CD4-positive, alpha-beta T cell treated with Interleukin-15 for 1 hour (primary cell): ENCODE measurements at regions not wholly inside any gene's neighbourhood (a gene's known extent, or its start where the extent isn't known, plus 50 kb on each side); places are given as distances from the start of the nearest gene placed in this dataset.
"Not testable (repeated sequence)": the region's sequence is repeated elsewhere in the genome, so short reads cannot be mapped to it uniquely, and the experiment has no call there.

Experiments used
- DNase-seq: peaks from one replicate; pipeline ENCODE4 v3.0.0-alpha.2; 2020

DNA sequence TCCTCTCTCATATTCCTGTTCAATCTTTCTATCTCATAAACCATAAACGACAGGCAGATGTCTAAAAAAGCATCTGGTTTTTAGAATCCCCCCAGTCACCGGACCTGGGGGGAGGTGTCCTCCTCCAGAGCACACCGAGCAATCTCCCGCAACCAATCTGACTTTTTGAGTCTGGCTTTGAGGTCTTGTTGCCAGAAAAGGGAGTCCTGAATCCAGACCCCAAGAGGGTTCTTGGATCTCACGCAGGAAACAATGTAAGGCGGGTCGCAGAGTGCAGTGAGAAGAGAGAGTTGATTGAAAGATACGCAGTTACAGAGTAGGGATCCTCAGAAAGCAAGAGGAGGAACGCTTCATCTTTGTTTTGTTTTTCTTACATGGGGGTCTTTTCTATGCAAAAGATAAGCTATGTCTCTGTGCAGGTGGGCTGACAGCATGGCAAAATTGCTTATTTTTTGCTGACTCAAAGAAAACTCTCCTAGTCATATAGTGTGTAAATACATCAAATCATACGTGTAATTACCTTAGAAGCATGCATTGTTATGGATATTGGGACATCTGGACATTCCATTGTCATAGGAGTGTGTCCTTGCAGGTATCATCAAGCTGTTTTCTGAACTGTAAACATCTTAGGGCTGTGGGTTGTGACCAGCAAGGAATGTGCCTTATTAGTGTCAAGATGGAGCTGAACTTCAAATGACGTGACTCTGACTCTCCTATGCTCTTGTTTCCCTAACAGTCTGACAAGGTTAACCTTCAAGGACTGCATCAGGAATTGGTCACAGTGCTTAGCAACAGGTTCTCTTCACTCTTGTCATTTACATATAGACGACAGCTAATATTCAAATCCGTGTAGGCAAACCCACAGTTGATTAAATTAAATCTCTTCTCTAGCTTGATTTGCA lies 159.3 kb upstream of the DAPK1 start:
- no peak for DNase-seq

DNA sequence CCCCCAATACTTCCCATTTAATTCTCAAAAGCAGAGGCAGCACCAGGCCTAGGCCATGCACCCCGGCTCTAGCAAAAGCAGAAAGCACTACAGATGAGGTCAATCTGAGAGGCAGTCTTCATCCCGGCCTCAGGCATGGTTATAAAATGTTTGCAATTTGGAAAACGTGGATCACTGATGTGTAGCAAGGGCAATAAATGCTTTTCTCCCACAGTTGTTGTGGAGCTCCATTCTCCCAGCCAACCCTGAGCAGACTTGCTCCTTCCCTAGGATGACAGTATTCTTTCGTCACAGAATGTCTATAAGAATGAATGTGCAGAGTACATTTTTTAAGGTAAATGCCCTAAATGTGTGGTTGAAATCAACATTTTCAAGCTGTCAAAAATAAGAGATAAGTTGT lies 157.3 kb upstream of the DAPK1 start:
- no peak for DNase-seq

DNA sequence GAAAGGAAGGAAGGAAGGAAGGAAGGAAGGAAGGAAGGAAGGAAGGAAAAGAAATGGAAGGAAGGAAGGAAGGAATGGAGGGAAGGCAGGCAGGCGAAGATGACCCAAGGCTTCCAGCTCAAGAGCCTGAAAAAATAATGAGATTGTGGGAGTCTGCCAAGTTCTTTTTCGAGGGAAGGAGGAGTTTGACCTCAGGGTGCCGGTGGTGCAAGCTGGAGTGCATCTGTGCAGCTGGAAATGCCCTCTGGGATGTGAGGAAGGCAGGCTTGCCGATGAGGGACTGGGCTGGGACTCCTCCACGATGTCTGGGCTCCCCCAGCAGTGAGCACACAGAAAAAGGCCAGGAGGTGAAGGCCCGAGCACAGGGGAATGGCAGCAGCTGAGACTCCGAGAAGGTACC lies 154.9 kb upstream of the DAPK1 start:
- no peak for DNase-seq

DNA sequence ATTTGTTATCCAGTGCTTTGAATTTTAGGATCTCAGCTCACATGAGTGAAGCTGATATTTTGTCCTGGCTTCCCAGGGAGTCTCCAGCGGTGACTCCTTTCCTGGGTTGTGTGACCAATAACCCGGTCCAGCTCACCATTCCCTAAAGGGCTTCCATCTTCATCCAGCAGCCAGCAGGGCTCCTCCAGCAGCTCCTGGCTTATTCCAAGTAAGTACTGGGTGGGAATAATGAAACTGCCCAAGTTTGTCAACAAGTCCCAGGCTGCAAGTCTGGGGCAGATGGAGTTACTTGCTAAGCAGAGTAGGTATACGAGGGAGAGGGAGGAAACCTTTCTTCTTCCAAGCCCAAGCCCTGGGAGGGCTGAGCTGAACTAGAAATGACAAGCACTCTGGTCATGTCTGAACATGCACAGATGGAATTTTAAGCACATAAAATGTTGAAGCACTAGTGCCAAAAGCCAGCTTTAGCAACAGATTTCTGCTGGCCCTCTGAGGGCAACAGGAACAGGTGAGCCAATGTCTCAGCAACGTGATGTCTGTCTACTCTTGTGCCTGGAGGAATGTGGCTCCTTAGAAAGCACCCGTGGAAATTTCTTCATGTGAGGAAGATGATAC lies 153.7 kb upstream of the DAPK1 start:
- DNase-seq: no peak

DNA sequence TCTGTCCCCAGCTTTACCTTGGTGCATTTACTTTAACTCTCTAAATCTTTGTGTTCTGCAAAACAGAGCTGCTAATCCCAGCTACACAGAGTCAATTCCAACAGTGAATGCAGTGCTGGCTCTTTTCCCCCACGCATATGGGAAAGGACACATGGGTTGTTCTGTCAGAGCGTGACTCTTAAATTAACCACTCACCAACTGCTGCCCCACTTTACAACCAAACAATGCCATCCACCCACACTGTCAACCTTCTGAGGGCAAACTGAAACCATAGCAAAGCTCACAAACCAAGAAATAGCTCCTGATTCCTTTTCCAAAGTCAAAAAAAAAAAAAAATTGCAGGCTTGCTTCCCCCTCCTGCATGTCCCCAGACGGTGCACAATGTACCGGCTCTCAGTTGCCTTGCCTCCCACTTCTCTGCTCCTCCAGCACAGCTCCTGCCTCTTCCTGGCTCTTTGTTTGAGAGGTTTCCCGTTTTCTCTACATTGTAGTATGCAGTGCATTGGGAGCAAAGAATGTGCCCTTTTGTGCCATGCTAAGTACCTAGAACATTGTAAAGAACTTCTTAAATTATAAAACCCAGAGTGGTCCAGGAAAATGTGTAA lies 151.5 kb upstream of the DAPK1 start:
- no peak for DNase-seq

DNA sequence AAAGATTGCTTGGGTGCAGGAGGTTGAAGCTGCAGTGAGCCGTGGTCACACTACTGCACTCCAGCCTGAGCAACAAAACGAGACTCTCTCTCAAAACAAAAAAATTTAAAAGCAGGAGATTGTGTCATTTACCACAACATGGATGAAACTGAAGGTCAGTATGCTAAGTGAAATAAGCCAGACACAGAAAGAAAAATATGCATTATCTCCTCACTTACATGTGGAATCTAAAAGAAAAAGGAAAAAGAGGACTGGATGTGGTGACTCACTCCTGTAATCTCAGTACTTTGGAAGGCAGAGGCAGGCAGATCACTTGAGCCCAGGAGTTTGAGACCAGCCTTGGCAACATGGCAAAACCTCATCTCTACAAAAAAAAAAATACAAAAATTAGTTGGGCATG lies 146.8 kb upstream of the DAPK1 start:
- DNase-seq: no peak

DNA sequence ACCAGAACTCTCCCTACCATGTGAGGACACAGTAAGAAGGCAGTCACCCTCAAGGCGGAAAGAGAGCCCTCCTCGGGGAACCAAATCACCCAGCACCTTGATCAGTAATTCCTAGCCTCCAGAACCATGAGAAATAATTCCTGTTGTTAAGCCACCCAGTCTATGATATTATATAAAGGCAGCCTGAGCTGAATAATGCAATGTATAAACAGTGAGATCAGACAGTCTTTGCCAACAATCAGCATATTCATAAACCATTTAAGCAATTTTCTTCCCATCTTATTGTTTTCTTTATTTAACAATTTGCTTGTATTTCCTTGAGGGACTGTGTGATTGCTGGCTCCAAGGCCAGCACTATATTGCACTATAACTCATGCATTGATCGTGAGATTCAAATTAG lies 144.4 kb upstream of the DAPK1 start:
- DNase-seq: no peak

DNA sequence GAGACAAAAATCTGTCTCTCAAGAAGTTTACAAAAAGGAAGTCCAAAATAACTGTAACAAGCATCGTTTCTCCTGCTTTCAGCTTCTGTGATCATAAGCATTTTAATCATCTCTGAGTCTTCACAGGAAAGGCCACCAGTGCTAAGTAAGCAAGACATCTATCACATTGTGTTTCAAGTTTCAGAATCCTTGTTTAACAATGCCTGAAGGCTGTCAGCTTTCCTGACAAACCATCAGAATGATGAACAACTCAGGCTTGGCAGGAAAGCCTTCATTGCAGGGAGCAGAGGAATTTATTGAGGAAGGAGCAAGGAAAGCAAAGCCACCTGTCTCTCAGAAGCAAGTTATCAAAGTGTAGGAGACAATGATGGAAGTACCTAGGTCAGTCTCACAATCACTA lies 143.5 kb upstream of the DAPK1 start:
- DNase-seq: no peak

DNA sequence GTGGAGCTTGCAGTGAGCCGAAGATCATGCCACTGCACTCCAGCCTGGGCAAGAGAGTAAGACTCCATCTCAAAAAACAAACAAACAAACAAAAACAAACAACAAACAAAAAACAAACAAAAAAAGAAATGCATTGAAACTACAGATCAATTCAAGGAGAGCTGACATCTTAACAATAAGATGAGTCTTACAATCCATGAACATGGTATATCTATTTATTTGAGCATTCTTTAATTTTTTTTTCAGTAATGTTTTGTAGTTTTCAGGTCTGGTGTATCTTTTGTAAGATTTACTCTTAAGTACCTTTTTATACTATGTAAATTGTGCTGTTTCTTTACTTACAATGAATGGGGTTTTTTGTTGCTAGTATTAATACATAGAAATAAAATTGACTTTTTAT lies 140.1 kb upstream of the DAPK1 start:
- DNase-seq: no peak

DNA sequence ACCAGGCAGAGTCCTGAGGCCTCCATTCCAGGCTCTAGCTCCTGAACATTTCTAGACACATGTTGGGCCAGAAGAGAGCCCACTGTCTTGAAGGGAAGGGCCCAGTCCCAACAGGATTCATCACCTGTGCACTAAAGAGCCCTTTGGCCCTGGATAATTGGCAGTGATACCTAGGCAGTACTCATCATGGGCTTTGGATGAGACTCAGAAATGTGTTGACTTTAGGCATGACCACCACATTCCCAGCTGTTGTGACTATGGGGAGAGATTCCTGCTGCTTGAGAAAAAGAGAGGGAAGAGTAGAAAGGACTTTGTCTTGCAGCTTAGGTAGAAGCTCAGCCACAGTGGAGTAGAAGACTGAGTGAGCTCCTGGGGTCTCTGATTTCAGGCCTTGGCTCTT lies 138.4 kb upstream of the DAPK1 start:
- no peak for DNase-seq

DNA sequence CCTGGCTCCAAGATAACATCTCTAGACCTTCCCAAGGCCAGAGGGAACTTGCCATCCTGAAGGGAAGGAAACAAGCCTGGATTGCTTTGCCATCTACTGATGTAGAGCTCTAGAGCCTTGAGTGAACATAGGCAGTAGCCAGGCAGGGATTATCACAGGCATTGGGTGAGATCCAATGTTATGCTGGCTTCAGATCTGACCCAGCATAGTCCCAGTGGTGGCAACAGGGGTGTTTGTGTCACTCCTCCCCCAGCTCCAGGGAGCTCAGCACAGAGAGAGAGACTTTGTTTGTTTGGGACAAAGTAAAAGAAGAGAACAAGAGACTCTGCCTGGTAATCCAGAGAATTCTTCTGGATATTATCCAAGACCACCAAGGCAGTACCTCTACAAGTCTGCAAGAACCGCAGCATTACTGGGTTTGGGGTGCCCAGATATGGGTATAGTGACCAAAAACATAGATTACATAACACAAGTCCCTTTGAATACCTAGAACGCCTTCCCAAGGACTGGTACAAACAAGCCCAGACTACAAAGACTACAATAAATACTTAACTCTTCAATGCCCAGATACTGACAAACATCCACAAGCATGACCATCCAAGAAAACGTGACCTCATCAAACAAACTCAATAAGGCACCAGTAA lies 137.6 kb upstream of the DAPK1 start:
- DNase-seq: no peak

DNA sequence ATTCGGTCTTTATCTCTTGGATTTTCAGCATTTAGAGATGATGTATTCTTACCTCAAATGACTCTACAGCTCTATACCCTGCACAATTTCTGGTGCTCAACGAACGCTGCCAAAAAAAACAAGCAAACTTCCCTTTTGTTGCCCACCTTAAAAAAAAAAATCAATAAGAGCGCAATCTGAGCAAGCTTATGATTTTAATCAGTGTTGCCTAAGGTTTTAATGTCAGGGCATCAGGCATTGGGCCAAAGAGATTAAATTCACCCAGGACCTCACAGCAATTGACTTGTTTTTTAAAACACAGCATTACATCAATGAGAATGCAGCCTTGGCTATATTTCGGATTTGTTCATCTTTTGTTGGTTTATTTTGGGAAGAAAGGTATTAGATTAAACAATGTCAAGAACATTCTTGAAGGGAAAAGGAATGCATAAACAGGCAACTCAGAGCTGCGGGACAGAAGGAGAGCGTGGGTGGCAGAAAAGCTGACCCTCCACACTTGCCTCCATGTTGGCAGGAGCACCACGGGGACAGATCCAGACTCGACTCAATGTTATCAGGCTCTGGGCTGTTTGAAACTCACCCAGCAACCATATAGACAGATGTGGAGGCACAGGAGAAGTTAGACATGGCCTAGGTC lies 127.5 kb upstream of the DAPK1 start:
- no peak for DNase-seq

DNA sequence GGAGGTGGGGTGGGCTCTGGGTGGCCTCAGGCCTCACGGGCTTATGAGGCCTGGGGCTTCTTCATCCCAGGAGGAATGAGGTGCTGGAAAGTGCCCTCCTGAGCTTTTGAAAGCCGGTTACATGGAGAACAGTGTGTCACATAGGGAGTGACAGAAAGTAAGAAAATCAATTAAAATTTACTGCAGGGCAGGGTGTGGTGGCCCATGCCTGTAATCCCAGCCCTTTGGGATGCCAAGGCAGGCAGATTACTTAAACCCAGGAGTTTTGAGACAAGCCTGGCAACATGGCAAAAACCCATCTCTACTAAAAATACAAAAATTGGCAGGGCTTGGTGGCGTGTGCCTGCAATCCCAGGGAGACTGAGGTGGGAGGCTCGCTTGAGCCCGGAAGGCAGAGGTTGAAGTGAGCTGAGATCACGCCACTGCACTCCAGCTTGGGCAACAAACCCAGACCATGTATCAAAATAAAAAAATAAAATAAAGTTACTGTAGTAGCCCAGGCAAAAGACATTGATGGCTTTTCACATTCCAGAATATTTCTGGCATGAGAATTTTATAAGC lies 125.8 kb upstream of the DAPK1 start:
- no peak for DNase-seq

DNA sequence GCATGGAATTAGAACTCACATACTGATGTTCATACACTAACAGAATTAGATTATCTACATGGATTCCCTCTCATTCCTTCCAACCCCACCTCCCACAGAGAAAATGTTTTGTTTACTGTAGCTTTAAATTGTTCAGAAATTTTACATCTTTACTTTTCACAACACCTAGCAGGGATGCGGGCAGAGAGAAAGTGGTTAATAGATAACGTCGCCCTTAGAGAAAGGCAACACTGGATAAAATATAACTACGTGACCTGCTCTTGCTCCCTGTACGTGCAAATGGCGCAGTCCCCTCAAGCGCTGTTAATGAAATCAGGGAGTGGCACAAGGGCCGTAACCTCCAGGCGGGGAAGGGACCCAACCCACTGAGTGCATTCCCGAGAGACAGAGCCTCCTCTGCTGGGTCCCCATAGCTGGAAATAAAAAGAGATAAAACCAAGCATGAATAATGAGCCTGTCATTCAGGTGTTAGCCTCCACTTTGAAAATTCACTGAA lies 125.3 kb upstream of the DAPK1 start:
- DNase-seq: no peak

DNA sequence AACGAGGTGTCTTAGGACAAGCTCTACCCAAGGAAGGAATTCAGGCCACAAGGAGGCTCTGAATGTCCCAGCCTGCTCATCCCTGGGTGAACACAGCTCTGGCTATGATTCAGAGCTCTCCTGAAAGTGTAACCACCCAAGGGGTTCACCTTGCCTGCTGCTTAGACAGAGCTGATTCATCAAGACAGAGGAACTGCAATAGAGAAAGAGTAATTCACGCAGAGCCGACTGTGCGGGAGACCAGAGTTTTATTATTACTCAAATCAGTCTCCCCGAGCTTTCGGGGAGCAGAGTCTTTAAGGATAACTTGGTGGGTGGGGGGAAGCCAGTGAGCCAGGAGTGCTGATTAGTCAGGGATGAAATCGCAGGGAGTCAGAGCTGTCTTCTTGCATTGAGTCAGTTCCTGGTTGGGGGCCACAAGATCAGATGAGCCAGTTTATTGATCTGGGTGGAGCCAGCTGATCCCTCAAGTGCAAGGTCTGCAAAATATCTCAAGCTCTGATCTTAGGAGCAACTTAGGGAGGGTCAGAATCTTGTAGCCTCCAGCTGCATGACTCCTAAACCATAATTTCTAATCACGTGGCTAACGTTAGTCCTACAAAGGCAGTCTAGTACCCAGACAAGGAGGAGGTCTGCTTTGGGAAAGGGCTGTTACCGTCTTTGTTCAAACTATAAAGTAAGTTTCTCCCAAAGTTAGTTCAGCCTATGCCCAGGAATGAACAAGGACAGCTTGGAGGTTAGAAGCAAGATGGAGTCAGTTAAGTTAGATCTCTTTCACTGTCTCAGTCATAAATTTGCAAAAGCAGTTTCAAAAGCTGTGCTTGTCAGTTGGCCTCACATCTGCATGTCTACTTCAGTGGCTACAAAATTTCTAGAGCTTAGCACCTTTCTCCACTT lies 123.4 kb upstream of the DAPK1 start:
- DNase-seq: not testable (repeated sequence)

DNA sequence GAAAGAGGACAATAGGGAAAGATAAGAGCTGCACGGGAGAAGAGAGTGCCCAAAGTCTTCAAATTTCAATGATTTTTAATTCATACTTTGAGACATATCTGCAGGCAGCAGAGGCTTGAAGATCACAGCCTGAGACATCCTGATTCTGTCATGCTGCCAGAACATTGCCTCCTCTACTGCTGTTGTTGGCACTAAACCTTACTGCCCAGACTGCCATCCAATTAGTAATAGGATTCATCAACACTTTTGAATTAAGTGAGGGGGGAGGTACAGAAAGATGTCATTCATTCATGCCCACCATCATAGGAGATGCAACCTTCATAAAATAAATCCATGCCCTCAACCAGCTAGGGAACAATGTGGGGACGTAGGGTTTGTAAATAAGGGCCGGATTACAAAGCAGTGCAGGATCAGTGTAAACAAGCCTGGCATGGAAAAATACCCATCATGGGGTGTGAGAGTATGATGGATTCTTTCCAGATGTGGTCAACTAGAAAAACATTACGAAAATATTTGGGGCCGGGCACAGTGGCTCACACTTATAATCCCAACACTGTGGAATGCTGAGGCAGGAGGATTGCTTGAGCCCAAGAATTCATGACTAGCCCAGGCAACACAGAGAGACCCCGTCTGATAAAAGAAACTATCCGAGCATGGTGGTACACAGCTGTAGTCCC lies 122.1 kb upstream of the DAPK1 start:
- no peak for DNase-seq

DNA sequence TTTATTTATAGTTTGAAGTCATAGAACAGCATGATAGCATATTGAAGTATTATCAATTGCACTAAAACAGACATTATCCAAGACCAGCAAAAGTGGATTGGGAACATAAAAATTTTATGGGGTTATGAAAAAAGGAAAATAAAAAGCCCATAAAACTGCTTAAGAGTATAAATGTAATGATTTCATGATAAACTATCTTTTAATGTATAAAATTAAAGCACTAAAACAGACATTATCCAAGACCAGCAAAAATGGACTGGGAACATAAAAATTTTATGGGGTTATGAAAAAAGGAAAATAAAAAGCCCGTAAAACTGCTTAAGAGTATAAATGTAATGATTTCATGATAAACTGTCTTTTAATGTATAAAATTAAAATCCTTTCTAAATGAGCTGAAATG lies 119.0 kb upstream of the DAPK1 start:
- no peak for DNase-seq

DNA sequence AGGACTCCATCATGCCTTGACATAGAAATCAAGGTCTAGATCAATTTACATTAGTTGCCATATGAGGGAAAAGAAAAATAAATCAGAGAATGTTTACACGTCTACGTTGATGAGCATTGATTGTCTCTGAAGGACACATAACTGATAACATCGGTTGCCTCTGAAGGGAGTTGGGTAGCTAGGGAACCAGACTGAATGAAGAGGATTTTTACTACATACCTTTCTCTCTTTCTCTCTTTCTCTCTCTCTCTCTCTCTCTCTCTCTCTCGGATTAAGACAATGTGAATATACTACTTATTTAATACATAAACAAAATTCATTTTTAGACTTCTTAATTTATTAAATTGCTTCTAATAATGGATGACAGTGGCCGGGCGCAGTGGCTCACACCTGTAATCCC lies 118.4 kb upstream of the DAPK1 start:
- DNase-seq: no peak

DNA sequence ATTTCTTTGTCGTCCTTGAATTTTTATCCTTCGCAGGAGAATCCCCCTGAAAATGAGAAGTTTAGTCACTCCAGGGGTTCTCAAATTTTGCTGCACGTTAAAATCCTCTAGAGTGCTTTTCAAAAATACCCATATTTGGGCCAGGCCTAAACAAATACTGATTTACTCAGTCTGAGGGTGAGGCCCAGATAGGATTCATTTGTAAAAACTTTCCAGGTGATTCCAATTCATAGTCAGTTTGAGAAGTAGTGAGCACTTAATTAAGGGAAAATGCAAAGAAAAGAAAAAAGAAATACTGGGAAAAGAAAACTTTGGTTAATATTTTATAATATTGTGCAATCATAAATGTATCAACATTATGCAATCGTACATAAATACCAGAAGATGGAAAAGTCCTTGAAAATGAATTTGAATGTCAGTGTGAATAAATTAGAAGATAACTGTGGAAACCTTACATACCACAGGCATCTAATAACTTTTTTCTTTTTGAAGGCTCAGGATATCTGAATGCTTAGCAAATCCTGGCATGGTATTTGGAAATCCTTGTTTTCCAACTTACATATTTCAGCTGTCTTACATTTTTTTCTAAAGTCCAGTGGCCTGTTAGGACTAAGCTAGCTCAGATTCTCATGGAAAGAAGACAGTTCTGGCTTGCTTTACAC lies 116.5 kb upstream of the DAPK1 start:
- no peak for DNase-seq

DNA sequence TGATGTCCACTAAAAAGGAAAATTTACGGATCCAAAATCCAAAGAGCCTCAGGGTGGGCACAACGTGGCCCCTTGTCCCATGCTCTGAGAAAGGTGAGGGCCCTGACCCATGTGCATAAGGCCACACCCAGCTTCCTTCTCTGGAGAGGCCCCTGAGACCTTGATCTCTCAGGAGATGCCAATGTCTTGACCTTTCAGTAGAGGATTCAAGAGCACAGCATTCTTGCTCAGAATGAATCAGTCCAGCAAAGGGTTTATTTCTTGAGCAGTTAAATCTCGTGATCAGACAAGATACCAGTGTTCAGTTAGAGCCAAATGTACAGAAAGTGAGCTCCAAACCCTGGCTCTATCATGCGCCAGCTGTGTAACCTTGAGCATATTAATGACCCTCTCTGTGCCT lies 115.9 kb upstream of the DAPK1 start:
- no peak for DNase-seq
